Urinary bladder (tissue), 3 donors: ENCODE measurements at regions not wholly inside any gene's neighbourhood (a gene's known extent, or its start where the extent isn't known, plus 50 kb on each side); places are given as distances from the start of the nearest gene placed in this dataset.

Experiments
- DNase-seq: peaks from one replicate; pipeline ENCODE4 v3.0.0-alpha.2; 2015; ENCODE audit errors: extremely low spot score
- H3K27ac ChIP-seq: one replicate; pipeline ENCODE4 v1.5.1; 2013; ENCODE audit warnings: low read depth, mild to moderate bottlenecking, moderate library complexity
- H3K36me3 ChIP-seq: one replicate; pipeline ENCODE4 v1.6.1; 2013; ENCODE audit warnings: mild to moderate bottlenecking, moderate library complexity; ENCODE audit not compliant: insufficient read depth
- H3K4me1 ChIP-seq: one replicate; pipeline ENCODE4 v1.6.1; 2013; ENCODE audit warnings: mild to moderate bottlenecking, moderate library complexity; ENCODE audit not compliant: insufficient read depth
- H3K4me3 ChIP-seq: one replicate; pipeline ENCODE4 v1.5.1; 2013; ENCODE audit warnings: low read depth, low read length
- WGBS: extraction: QIAGEN DNeasy Blood & Tissue Kit; methylation state at CpG from one replicate; pipeline ENCODE4 v1.1.7; 2013; 5-methylcytosine and 5-hydroxymethylcytosine counted together
- donor health status: healthy with polysubstance abuse.
- donor health status: healthy.

GRCh38 chr10:59563531-59563930, 146.1 kb downstream of the SLC16A9 start:
- DNase-seq = no peak
- WGBS = 77% methylated on average over 1 of the region's 1 CpG

GRCh38 chr10:59562126-59562525, 147.5 kb downstream of the SLC16A9 start:
- Histone ChIP-seq H3K27ac (no peak overlapping the region), H3K4me1 (no peaks in the 10 kb centered on the region), H3K36me3 (no peaks in the 10 kb centered on the region), H3K4me3 (no peak overlapping the region)
- WGBS = 65% methylated on average over 3 of the region's 3 CpGs
- no peak for DNase-seq

More at GRCh38 chr10:59563531-59563930, 146.1 kb downstream of the SLC16A9 start:
- H3K36me3 ChIP-seq = no peaks in the 10 kb centered on the region
- no peaks in the 10 kb centered on the region for H3K4me1 ChIP-seq
- no peak overlapping the region for H3K4me3 ChIP-seq
- no peak overlapping the region for H3K27ac ChIP-seq

GRCh38 chr10:59561477-59562121, 148.1 kb downstream of the SLC16A9 start:
- H3K4me1 ChIP-seq = no peaks in the 10 kb centered on the region
- no peak for DNase-seq
- 73% methylated on average over 3 of the region's 3 CpGs for WGBS

GRCh38 chr10:59560990-59561389, 148.7 kb downstream of the SLC16A9 start:
- Histone ChIP-seq H3K27ac (no peak overlapping the region), H3K4me3 (no peak overlapping the region), H3K36me3 (no peaks in the 10 kb centered on the region), H3K4me1 (no peaks in the 10 kb centered on the region)
- DNase-seq = no peak
- 42% methylated on average over 2 of the region's 2 CpGs for WGBS

More at GRCh38 chr10:59561477-59562121, 148.1 kb downstream of the SLC16A9 start:
- no peak overlapping the region for H3K27ac ChIP-seq
- H3K36me3 ChIP-seq = no peaks in the 10 kb centered on the region
- H3K4me3 ChIP-seq = no peak overlapping the region

- no peak overlapping the region for H3K27ac ChIP-seq
- no peak overlapping the region for H3K4me3 ChIP-seq
- no peaks in the 10 kb centered on the region for H3K36me3 ChIP-seq
- DNase-seq = no peak
- 56% methylated on average over 2 of the region's 2 CpGs for WGBS
- no peaks in the 10 kb centered on the region for H3K4me1 ChIP-seq
These were observed 149.5 kb downstream of the SLC16A9 start for GRCh38 chr10:59560161-59560560.

- H3K4me1 ChIP-seq = no peaks in the 10 kb centered on the region
- 86% methylated on average over 4 of the region's 4 CpGs for WGBS
- no peaks in the 10 kb centered on the region for H3K36me3 ChIP-seq
- DNase-seq = no peak
- H3K27ac ChIP-seq = no peak overlapping the region
- H3K4me3 ChIP-seq = no peak overlapping the region
These were observed 151.6 kb downstream of the SLC16A9 start for GRCh38 chr10:59558066-59558465.

- no peak for DNase-seq
- H3K4me3 ChIP-seq = no peak overlapping the region
- no peaks in the 10 kb centered on the region for H3K4me1 ChIP-seq
- no peaks in the 10 kb centered on the region for H3K36me3 ChIP-seq
- 45% methylated on average over 3 of the region's 3 CpGs for WGBS
- no peak overlapping the region for H3K27ac ChIP-seq
These were observed 152.0 kb downstream of the SLC16A9 start for GRCh38 chr10:59557642-59558041.

GRCh38 chr10:59557052-59557451, 152.6 kb downstream of the SLC16A9 start:
- 17% methylated on average over 1 of the region's 1 CpG for WGBS
- Histone ChIP-seq H3K36me3 (no peaks in the 10 kb centered on the region), H3K4me3 (no peak overlapping the region)

GRCh38 chr10:59553162-59553900, 156.3 kb downstream of the SLC16A9 start:
- no peak overlapping the region for H3K27ac ChIP-seq
- no peak for DNase-seq
- no peaks in the 10 kb centered on the region for H3K36me3 ChIP-seq
- WGBS = 57% methylated on average over 7 of the region's 7 CpGs
- no peak overlapping the region for H3K4me3 ChIP-seq
- H3K4me1 ChIP-seq = no peaks in the 10 kb centered on the region

More at GRCh38 chr10:59557052-59557451, 152.6 kb downstream of the SLC16A9 start:
- H3K4me1 ChIP-seq = no peaks in the 10 kb centered on the region
- DNase-seq = no peak
- H3K27ac ChIP-seq = no peak overlapping the region

GRCh38 chr10:59550061-59550460, 159.6 kb downstream of the SLC16A9 start:
- no peak overlapping the region for H3K27ac ChIP-seq

GRCh38 chr10:59538623-59539022, 171.0 kb downstream of the SLC16A9 start:
- Histone ChIP-seq H3K36me3 (no peaks in the 10 kb centered on the region), H3K27ac (no peak overlapping the region), H3K4me1 (no peaks in the 10 kb centered on the region), H3K4me3 (no peak overlapping the region)
- no peak for DNase-seq
- WGBS = 94% methylated on average over 11 of the region's 11 CpGs

More at GRCh38 chr10:59550061-59550460, 159.6 kb downstream of the SLC16A9 start:
- H3K36me3 ChIP-seq = no peaks in the 10 kb centered on the region
- 55% methylated on average over 4 of the region's 4 CpGs for WGBS
- H3K4me3 ChIP-seq = no peak overlapping the region
- H3K4me1 ChIP-seq = no peaks in the 10 kb centered on the region
- no peak for DNase-seq

- Histone ChIP-seq H3K27ac (no peak overlapping the region), H3K4me3 (no peak overlapping the region), H3K4me1 (no peaks in the 10 kb centered on the region), H3K36me3 (no peaks in the 10 kb centered on the region)
- DNase-seq = no peak
- 39% methylated on average over 4 of the region's 4 CpGs for WGBS
These were observed 172.1 kb downstream of the SLC16A9 start for GRCh38 chr10:59537501-59537900.

GRCh38 chr10:59536167-59537014, 173.3 kb downstream of the SLC16A9 start:
- Histone ChIP-seq H3K36me3 (no peaks in the 10 kb centered on the region), H3K27ac (peak overlapping the region; percentile 84), H3K4me3 (no peak overlapping the region), H3K4me1 (no peaks in the 10 kb centered on the region)
- 8% methylated on average over 4 of the region's 4 CpGs for WGBS
- peak; percentile 74 for DNase-seq
